ENCODE measurements at regions not wholly inside any gene's neighbourhood (a gene's known extent, or its start where the extent isn't known, plus 50 kb on each side); places are given as distances from the start of the nearest gene placed in this dataset.
"Not testable (repeated sequence)": the region's sequence is repeated elsewhere in the genome, so short reads cannot be mapped to it uniquely, and the experiment has no call there.

GRCh38 chr3:94612631-94613030 is 549.8 kb downstream of the NSUN3 start:
- DNase-seq, result no peak

- no peak for DNase-seq
These were observed 551.3 kb downstream of the NSUN3 start for GRCh38 chr3:94614192-94614591.

GRCh38 chr3:94615275-94616065 is 552.6 kb downstream of the NSUN3 start:
- no peak for DNase-seq

- no peak for DNase-seq
These were observed 554.0 kb downstream of the NSUN3 start for GRCh38 chr3:94616833-94617232.

- no peak for DNase-seq
These were observed 554.5 kb downstream of the NSUN3 start for GRCh38 chr3:94617312-94617711.

GRCh38 chr3:94619643-94620042 is 556.8 kb downstream of the NSUN3 start:
- no peak for DNase-seq

- no peak for DNase-seq
These were observed 563.7 kb downstream of the NSUN3 start for GRCh38 chr3:94626573-94626972.

GRCh38 chr3:94627689-94628088 is 564.8 kb downstream of the NSUN3 start:
- no peak for DNase-seq

GRCh38 chr3:94643400-94643799 is 580.5 kb downstream of the NSUN3 start:
- no peak for DNase-seq

GRCh38 chr3:94645790-94646189 is 582.9 kb downstream of the NSUN3 start:
- DNase-seq, result no peak

- no peak for DNase-seq
These were observed 584.3 kb downstream of the NSUN3 start for GRCh38 chr3:94647131-94647530.

GRCh38 chr3:94648270-94649180 is 585.7 kb downstream of the NSUN3 start:
- not testable (repeated sequence) for DNase-seq

GRCh38 chr3:94654096-94654495 is 591.2 kb downstream of the NSUN3 start:
- DNase-seq, result no peak

- DNase-seq, result no peak
These were observed 603.1 kb downstream of the NSUN3 start for GRCh38 chr3:94665922-94666321.

GRCh38 chr3:94671078-94671477 is 608.2 kb downstream of the NSUN3 start:
- no peak for DNase-seq

GRCh38 chr3:94673876-94674275 is 611.0 kb downstream of the NSUN3 start:
- DNase-seq, result no peak

- DNase-seq, result no peak
These were observed 623.3 kb downstream of the NSUN3 start for GRCh38 chr3:94686208-94686607.

GRCh38 chr3:94693997-94694640 is 631.3 kb downstream of the NSUN3 start:
- no peak for DNase-seq

- no peak for DNase-seq
These were observed 632.0 kb downstream of the NSUN3 start for GRCh38 chr3:94694894-94695293.

GRCh38 chr3:94704467-94704866 is 641.6 kb downstream of the NSUN3 start:
- no peak for DNase-seq

GRCh38 chr3:94709249-94709902 is 646.5 kb downstream of the NSUN3 start:
- DNase-seq, result no peak

GRCh38 chr3:94714194-94714593 is 651.3 kb downstream of the NSUN3 start:
- no peak for DNase-seq
